Testis (tissue), 2 donors: ENCODE measurements at regions not wholly inside any gene's neighbourhood (a gene's known extent, or its start where the extent isn't known, plus 50 kb on each side); places are given as distances from the start of the nearest gene placed in this dataset.
A peak's percentile ranks its signal among the peaks of the same experiment; 100 is the strongest.
"Not testable (repeated sequence)": the region's sequence is repeated elsewhere in the genome, so short reads cannot be mapped to it uniquely, and the experiment has no call there.

Experiments used
- DNase-seq: peaks from one replicate; pipeline ENCODE4 v3.0.0-alpha.2; 2019
- H3K27ac ChIP-seq, 2 donors: fragments of 200-600 bp; sonication (generic); one replicate each; pipeline ENCODE4 v1.5.1; 2019
- H3K27me3 ChIP-seq: fragments of 200-600 bp; sonication (generic); one replicate; pipeline ENCODE4 v1.5.1; 2019
- H3K36me3 ChIP-seq: fragments of 200-600 bp; sonication (generic); one replicate; pipeline ENCODE4 v1.5.1; 2017; ENCODE audit warnings: low read depth; ENCODE audit errors: missing control alignments
- H3K4me1 ChIP-seq: fragments of 200-600 bp; sonication (generic); one replicate; pipeline ENCODE4 v1.5.1; 2019
- H3K4me3 ChIP-seq, 2 donors: fragments of 200-600 bp; sonication (generic); one replicate each; pipeline ENCODE4 v1.5.1; 2017 to 2019
- H3K9me3 ChIP-seq: fragments of 200-600 bp; sonication (generic); one replicate; pipeline ENCODE4 v1.5.1; 2017
- POLR2A ChIP-seq: fragments of 450-650 bp; IDR thresholded peaks from one replicate; pipeline ENCODE4 v1.6.1; 2017; ENCODE audit warnings: antibody characterized with exemption, mild to moderate bottlenecking, moderate library complexity
- WGBS, 2 donors: methylation state at CpG; one replicate each; pipeline ENCODE4 v1.1.5; 2018; 5-methylcytosine and 5-hydroxymethylcytosine counted together
- intact Hi-C: fragments of 100-400 bp; cut with DNase I; formaldehyde crosslinking; loops from one replicate; pipeline ENCODE4 v1.15.1; 2023; ENCODE audit warnings: low total_unique reads
- TF ChIP-seq, protein P1 (sequence below), 3 experiments: fragments of 450-650 bp in 2 of 3; fragments of 200-600 bp in 1 of 3; sonication (generic) in 1 of 3; IDR thresholded peaks; one replicate each; pipeline ENCODE4 v1.5.1; 2016 to 2019; ENCODE audit warnings: antibody characterized with exemption in 3 of 3, mild to moderate bottlenecking in 2 of 3, moderate library complexity in 1 of 3

GRCh38 chr1:176396604-176397395, 66.2 kb upstream of the PAPPA2 start:
- DNase-seq, H3K27ac ChIP-seq, H3K4me1 ChIP-seq, intact Hi-C loops, H3K36me3 ChIP-seq, H3K9me3 ChIP-seq, H3K27me3 ChIP-seq: not testable (repeated sequence)
- WGBS, 2 donors, result 56 to 83% methylated on average over 5 to 36 of the region's 53 CpGs
- H3K4me3 ChIP-seq, result peak overlapping the region in 1 of 2 donors; percentile 7

- intact Hi-C loops, result no loop called here
- Histone ChIP-seq H3K27ac (peak overlapping the region; percentile 50 to 66), H3K27me3 (no peaks in the 10 kb centered on the region), H3K4me1 (peaks cover 5% of the 10 kb centered on the region), H3K36me3 (no peaks in the 10 kb centered on the region), H3K4me3 (no peak overlapping the region), H3K9me3 (no peaks in the 10 kb centered on the region)
- 22% methylated on average over 2 of the region's 2 CpGs; no CpG with 5 or more reads in 1 of the 2 donors for WGBS, 2 donors
- TF ChIP-seq POLR2A, result no peak
- TF ChIP-seq, protein P1, sequence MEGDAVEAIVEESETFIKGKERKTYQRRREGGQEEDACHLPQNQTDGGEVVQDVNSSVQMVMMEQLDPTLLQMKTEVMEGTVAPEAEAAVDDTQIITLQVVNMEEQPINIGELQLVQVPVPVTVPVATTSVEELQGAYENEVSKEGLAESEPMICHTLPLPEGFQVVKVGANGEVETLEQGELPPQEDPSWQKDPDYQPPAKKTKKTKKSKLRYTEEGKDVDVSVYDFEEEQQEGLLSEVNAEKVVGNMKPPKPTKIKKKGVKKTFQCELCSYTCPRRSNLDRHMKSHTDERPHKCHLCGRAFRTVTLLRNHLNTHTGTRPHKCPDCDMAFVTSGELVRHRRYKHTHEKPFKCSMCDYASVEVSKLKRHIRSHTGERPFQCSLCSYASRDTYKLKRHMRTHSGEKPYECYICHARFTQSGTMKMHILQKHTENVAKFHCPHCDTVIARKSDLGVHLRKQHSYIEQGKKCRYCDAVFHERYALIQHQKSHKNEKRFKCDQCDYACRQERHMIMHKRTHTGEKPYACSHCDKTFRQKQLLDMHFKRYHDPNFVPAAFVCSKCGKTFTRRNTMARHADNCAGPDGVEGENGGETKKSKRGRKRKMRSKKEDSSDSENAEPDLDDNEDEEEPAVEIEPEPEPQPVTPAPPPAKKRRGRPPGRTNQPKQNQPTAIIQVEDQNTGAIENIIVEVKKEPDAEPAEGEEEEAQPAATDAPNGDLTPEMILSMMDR (IDR thresholded peaks at IDR 0.05), result no peak
- peak; percentile 58 for DNase-seq
Measured at GRCh38 chr1:176391621-176392020, 71.4 kb upstream of the PAPPA2 start.

GRCh38 chr1:176384841-176385240, 78.1 kb upstream of the PAPPA2 start:
- Histone ChIP-seq H3K9me3 (no peaks in the 10 kb centered on the region), H3K27me3 (no peaks in the 10 kb centered on the region), H3K36me3 (no peaks in the 10 kb centered on the region), H3K27ac (no peak overlapping the region), H3K4me1 (peaks cover 6% of the 10 kb centered on the region), H3K4me3 (no peak overlapping the region)
- no peak for TF ChIP-seq POLR2A
- TF ChIP-seq, protein P1 (IDR thresholded peaks at IDR 0.05), result no peak
- DNase-seq, result no peak
- intact Hi-C loops, result no loop called here

DNA sequence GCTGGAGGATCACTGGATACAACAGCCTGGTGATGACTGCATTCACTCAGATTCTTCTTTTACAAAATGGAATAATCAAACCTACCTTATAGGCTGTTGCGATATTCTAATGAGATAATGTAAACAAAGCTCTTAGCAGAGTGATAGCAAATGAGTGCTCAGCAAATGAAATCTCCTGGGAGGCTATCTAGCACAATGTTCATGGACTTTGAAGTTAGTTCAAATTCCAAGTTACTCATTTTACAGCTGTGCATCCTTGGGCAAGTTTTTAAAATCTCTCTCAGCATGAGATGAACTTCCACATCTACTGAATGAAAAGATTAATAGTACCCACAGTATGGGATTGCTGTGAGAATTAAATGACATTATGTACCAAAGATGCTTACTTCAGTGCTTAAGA, 80.8 kb upstream of the PAPPA2 start:
- no peak overlapping the region for H3K4me3 ChIP-seq
- no peak for TF ChIP-seq POLR2A
- TF ChIP-seq, protein P1 (IDR thresholded peaks at IDR 0.05), result no peak
- H3K9me3 ChIP-seq, result no peaks in the 10 kb centered on the region
- H3K4me1 ChIP-seq, result peaks cover 8% of the 10 kb centered on the region
- DNase-seq, result no peak
- intact Hi-C loops, result no loop called here
- no peak overlapping the region for H3K27ac ChIP-seq
- 53 to 83% methylated on average over 1 of the region's 1 CpG for WGBS, 2 donors
- H3K36me3 ChIP-seq, result no peaks in the 10 kb centered on the region
- H3K27me3 ChIP-seq, result no peaks in the 10 kb centered on the region

DNA sequence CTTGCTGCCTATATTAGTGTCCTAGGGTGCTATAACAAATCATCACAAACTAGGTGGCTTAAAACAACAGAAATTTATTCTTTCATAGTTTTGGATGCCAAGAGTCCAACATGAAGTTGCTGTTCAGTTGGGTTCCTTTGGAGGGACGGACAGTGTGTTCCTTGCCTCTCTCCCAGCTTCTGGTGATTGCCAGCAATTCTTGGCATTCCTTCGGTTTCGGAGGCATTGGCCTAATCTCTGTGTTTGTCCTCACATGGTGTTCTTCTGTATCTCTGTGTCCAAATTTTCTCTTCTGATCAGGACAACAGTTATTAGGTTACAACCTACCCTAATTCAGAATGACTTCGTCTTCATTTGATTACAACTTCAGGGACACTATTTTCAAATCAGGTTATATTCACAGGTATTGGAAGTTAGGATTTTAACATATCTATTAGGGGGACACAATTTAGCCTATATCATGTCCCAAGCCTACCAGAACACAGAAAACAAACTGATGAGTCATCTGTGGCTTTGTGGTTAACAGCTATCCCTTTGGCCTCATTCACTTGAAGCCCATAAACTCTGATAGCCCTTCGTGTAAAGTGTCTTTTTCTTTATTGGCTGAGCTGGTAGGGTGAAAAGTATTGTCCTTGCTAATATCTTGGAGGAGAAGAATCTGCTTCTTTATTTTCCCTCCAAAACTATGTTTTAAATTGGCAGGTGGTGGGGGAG, 83.2 kb upstream of the PAPPA2 start:
- Histone ChIP-seq H3K4me3 (no peak overlapping the region), H3K27me3 (no peaks in the 10 kb centered on the region), H3K9me3 (no peaks in the 10 kb centered on the region), H3K4me1 (peaks cover 8% of the 10 kb centered on the region), H3K36me3 (no peaks in the 10 kb centered on the region), H3K27ac (peak overlapping the region; percentile 29 to 70)
- TF ChIP-seq, protein P1 (IDR thresholded peaks at IDR 0.05), result no peak
- TF ChIP-seq POLR2A, result no peak
- WGBS, 2 donors, result 28 to 33% methylated on average over 5 of the region's 5 CpGs
- intact Hi-C loops, result no loop called here
- DNase-seq, result peak; percentile 58
